ENCODE measurements at regions not wholly inside any gene's neighbourhood (a gene's known extent, or its start where the extent isn't known, plus 50 kb on each side); places are given as distances from the start of the nearest gene placed in this dataset.

GRCh38 chr7:69036301-69036700, 562.0 kb upstream of the AUTS2 start:
- Histone ChIP-seq H4K20me1 (ENCODE audit: insufficient read depth, low read length) (no peaks in the 10 kb centered on the region), H3K23ac (ENCODE audit: low read depth, low read length) (no peak overlapping the region), H3K9me3 (ENCODE audit: control insufficient read depth, insufficient read depth, low read length) (peaks cover 4% of the 10 kb centered on the region; the same call in 1 of the 2 replicates), H3K4me2 (ENCODE audit: low read depth, low read length) (no peak overlapping the region), H3K9ac (ENCODE audit: low read depth, low read length) (no peak overlapping the region), H3K4me1 (ENCODE audit: control insufficient read depth, insufficient read depth, low read length) (no peaks in the 10 kb centered on the region), H3K4ac (ENCODE audit: low read depth, low read length) (no peak overlapping the region), H2AK5ac (ENCODE audit: low read depth, low read length) (no peak overlapping the region), H3K56ac (ENCODE audit: extremely low read depth, insufficient read depth, low read length) (no peak overlapping the region), H3K14ac (replicated peaks; ENCODE audit: low read depth, low read length) (no peak overlapping the region), H2AK9ac (replicated peaks; ENCODE audit: low read depth, low read length, poor library complexity) (no peak overlapping the region), H3K36me3 (ENCODE audit: control insufficient read depth, insufficient read depth, low read length) (no peaks in the 10 kb centered on the region), H3K18ac (ENCODE audit: low read depth, low read length) (no peak overlapping the region), H2BK20ac (ENCODE audit: low read depth, low read length) (no peak overlapping the region), H3K27me3 (ENCODE audit: control insufficient read depth, insufficient read depth, low read length) (no peaks in the 10 kb centered on the region), H3K27ac (ENCODE audit: insufficient read depth, low read length) (no peak overlapping the region), H3K4me3 (ENCODE audit: insufficient read depth, low read depth, low read length) (no peak overlapping the region), H2BK120ac (ENCODE audit: low read depth, low read length) (no peak overlapping the region), H4K5ac (ENCODE audit: low read depth, low read length) (no peak overlapping the region), H3K79me1 (ENCODE audit: low read depth in 1 of 2, low read length in 2 of 2) (no peaks in the 10 kb centered on the region), H2BK5ac (ENCODE audit: low read depth, low read length, poor library complexity, severe bottlenecking) (no peak overlapping the region), H4K91ac (ENCODE audit: insufficient read depth, low read depth, low read length) (no peak overlapping the region), H4K8ac (ENCODE audit: low read depth in 2 of 2, low read length in 2 of 2) (no peak overlapping the region), H3K9me1 (ENCODE audit: insufficient read depth, low read length) (no peaks in the 10 kb centered on the region), H2AFZ (replicated peaks; ENCODE audit: low read length, poor library complexity) (no peak overlapping the region), H2BK15ac (ENCODE audit: low read depth, low read length) (no peak overlapping the region)
- intact Hi-C loops (cut with micrococcal nuclease) (no loop called here), dilution Hi-C loops (cut with HindIII; ENCODE audit: low sequenced_read_pairs, unreplicated experiment) (no loop called here), in situ Hi-C loops (cut with MboI; ENCODE audit: low sequenced_read_pairs) (no loop called here)
- no TSS peak for BruUV-seq (replicated peaks)
- POLR2A ChIA-PET (ENCODE audit: unreplicated experiment), result no interaction called here
- DNase-seq (no peak), ATAC-seq (ENCODE audit: low read depth) (no peak)
- TF ChIP-seq MAZ (IDR thresholded peaks at IDR 0.05; ENCODE audit: borderline replicate concordance, low read depth, low read length) (no peak), POLR2A (IDR thresholded peaks at IDR 0.05; ENCODE audit: low read depth, low read length) (no peak), BHLHE40 (IDR thresholded peaks at IDR 0.05; ENCODE audit: low read depth, low read length) (no peak), RAD21 (IDR thresholded peaks at IDR 0.05; ENCODE audit: low read length) (no peak), NFE2L2 (IDR thresholded peaks at IDR 0.05; ENCODE audit: low read depth, low read length) (no peak), USF2 (IDR thresholded peaks at IDR 0.05; ENCODE audit: low read depth, low read length) (no peak), SMC3 (IDR thresholded peaks at IDR 0.05; ENCODE audit: low read depth, low read length) (no peak), CHD1 (IDR thresholded peaks at IDR 0.05; ENCODE audit: low read depth, low read length) (no peak), FOS (IDR thresholded peaks at IDR 0.05; ENCODE audit: low read depth, low read length) (no peak), MXI1 (IDR thresholded peaks at IDR 0.05; ENCODE audit: borderline replicate concordance, low read depth, low read length) (no peak), CTCF (conservative IDR thresholded peaks at IDR 0.05; ENCODE audit: low read depth, low read length) (no peak), RFX5 (IDR thresholded peaks at IDR 0.05; ENCODE audit: low read depth, low read length) (no peak), RCOR1 (IDR thresholded peaks at IDR 0.05; ENCODE audit: insufficient replicate concordance, low read length) (no peak)
- WGBS, 2 experiments (ENCODE audit: extremely low coverage in 2 of 2, insufficient read length in 1 of 2), result 20% methylated on average over 2 of the region's 7 CpGs; no CpG with 5 or more reads in 1 of the 2 experiments
- CTCF ChIA-PET, result no interaction called here

All from IMR-90 (cell line).